Activated T-cell treated with anti-CD3 and anti-CD28 coated beads, Interleukin-2, amount 50 U/mL, for 48 hours (primary cell): ENCODE measurements at regions not wholly inside any gene's neighbourhood (a gene's known extent, or its start where the extent isn't known, plus 50 kb on each side); places are given as distances from the start of the nearest gene placed in this dataset.

Source experiments
- DNase-seq, 2 experiments: peaks; one replicate each; pipeline ENCODE4 v3.0.0-alpha.2; 2020

GRCh38 chr7:18370633-18371032 is 124.9 kb upstream of the HDAC9 start:
- DNase-seq: no peak

GRCh38 chr7:18378989-18379605 is 116.5 kb upstream of the HDAC9 start:
- DNase-seq: no peak

- DNase-seq: no peak
These were observed 110.9 kb upstream of the HDAC9 start for GRCh38 chr7:18384491-18385143.

- no peak for DNase-seq
These were observed 108.9 kb upstream of the HDAC9 start for GRCh38 chr7:18386607-18387006.

GRCh38 chr7:18387191-18387735 is 108.3 kb upstream of the HDAC9 start:
- DNase-seq: no peak

- DNase-seq: no peak
These were observed 105.0 kb upstream of the HDAC9 start for GRCh38 chr7:18390535-18390907.

GRCh38 chr7:18393465-18394118 is 102.0 kb upstream of the HDAC9 start:
- no peak for DNase-seq

- no peak for DNase-seq
These were observed 99.7 kb upstream of the HDAC9 start for GRCh38 chr7:18395868-18396267.

GRCh38 chr7:18396953-18397352 is 98.6 kb upstream of the HDAC9 start:
- no peak for DNase-seq

GRCh38 chr7:18399436-18400235 is 95.9 kb upstream of the HDAC9 start:
- no peak for DNase-seq

- DNase-seq: no peak
These were observed 95.3 kb upstream of the HDAC9 start for GRCh38 chr7:18400275-18400674.

- no peak for DNase-seq
These were observed 94.8 kb upstream of the HDAC9 start for GRCh38 chr7:18400726-18401125.

- DNase-seq: no peak
These were observed 93.8 kb upstream of the HDAC9 start for GRCh38 chr7:18401757-18402156.

- DNase-seq: no peak
These were observed 92.9 kb upstream of the HDAC9 start for GRCh38 chr7:18402488-18403183.

GRCh38 chr7:18405726-18406125 is 89.8 kb upstream of the HDAC9 start:
- no peak for DNase-seq

GRCh38 chr7:18407385-18407784 is 88.2 kb upstream of the HDAC9 start:
- no peak for DNase-seq

GRCh38 chr7:18408461-18408860 is 87.1 kb upstream of the HDAC9 start:
- no peak for DNase-seq

- DNase-seq: no peak
These were observed 86.7 kb upstream of the HDAC9 start for GRCh38 chr7:18408868-18409267.

- DNase-seq: no peak
These were observed 82.1 kb upstream of the HDAC9 start for GRCh38 chr7:18413447-18413846.

- no peak for DNase-seq
These were observed 80.7 kb upstream of the HDAC9 start for GRCh38 chr7:18414885-18415284.

- no peak for DNase-seq
These were observed 78.6 kb upstream of the HDAC9 start for GRCh38 chr7:18416988-18417387.

GRCh38 chr7:18419456-18419855 is 76.1 kb upstream of the HDAC9 start:
- DNase-seq: no peak

GRCh38 chr7:18420108-18420507 is 75.4 kb upstream of the HDAC9 start:
- DNase-seq: no peak
